SK-N-SH treated with all-trans-retinoic acid at 6 μM for 48 hours (cell line): ENCODE measurements at regions not wholly inside any gene's neighbourhood (a gene's known extent, or its start where the extent isn't known, plus 50 kb on each side); places are given as distances from the start of the nearest gene placed in this dataset.

ENCODE experiments used
- ATAC-seq: fragments of 200-7000 bp; cut with Tn5 transposase; 3 replicates; pipeline ENCODE4 v1.9.1; 2020; ENCODE audit warnings: mild to moderate bottlenecking, moderate library complexity
- ARNTL ChIP-seq: fragments of 450-650 bp; formaldehyde crosslinking; IDR thresholded peaks from 2 replicates; pipeline ENCODE4 v1.5.0; 2020; ENCODE audit warnings: low read depth, mild to moderate bottlenecking, moderate library complexity, borderline replicate concordance
- BACH2 ChIP-seq: fragments of 250-450 bp; sonication (Bioruptor Pico); IDR thresholded peaks from 2 replicates; pipeline ENCODE4 v1.9.0; 2021; ENCODE audit warnings: mild to moderate bottlenecking, borderline replicate concordance
- CREB5 ChIP-seq: fragments of 250-450 bp; sonication (Bioruptor Pico); IDR thresholded peaks from 2 replicates; pipeline ENCODE4 v1.5.1; 2020; ENCODE audit warnings: low read depth, mild to moderate bottlenecking, moderate library complexity
- CSDC2 ChIP-seq: fragments of 250-450 bp; sonication (Bioruptor Pico); IDR thresholded peaks from 2 replicates; pipeline ENCODE4 v1.5.0; 2020; ENCODE audit warnings: mild to moderate bottlenecking, moderate library complexity
- GLIS3 ChIP-seq: fragments of 250-450 bp; sonication (Bioruptor Pico); IDR thresholded peaks from 2 replicates; pipeline ENCODE4 v1.5.0; 2020; ENCODE audit warnings: mild to moderate bottlenecking, moderate library complexity
- ISL1 ChIP-seq: fragments of 250-450 bp; sonication (Bioruptor Pico); IDR thresholded peaks from 2 replicates; pipeline ENCODE4 v2.1.2; 2022; ENCODE audit warnings: mild to moderate bottlenecking, moderate library complexity
- OSR1 ChIP-seq: fragments of 250-450 bp; sonication (Bioruptor Pico); IDR thresholded peaks from 2 replicates; pipeline ENCODE4 v1.8.0; 2022; ENCODE audit warnings: moderate library complexity, mild to moderate bottlenecking, inconsistent platforms
- PATZ1 ChIP-seq: fragments of 250-450 bp; sonication (Bioruptor Pico); IDR thresholded peaks from 2 replicates; pipeline ENCODE4 v1.8.0; 2020; ENCODE audit warnings: mild to moderate bottlenecking, moderate library complexity, borderline replicate concordance
- POU6F1 ChIP-seq: fragments of 250-450 bp; sonication (Bioruptor Pico); IDR thresholded peaks from 2 replicates; pipeline ENCODE4 v1.8.0; 2021; ENCODE audit warnings: low read depth, mild to moderate bottlenecking, moderate library complexity, borderline replicate concordance
- PPARA ChIP-seq: fragments of 250-450 bp; sonication (Bioruptor Pico); IDR thresholded peaks from 2 replicates; pipeline ENCODE4 v1.5.0; 2020; ENCODE audit warnings: mild to moderate bottlenecking, borderline replicate concordance
- RARB ChIP-seq: fragments of 250-450 bp; sonication (Bioruptor Pico); IDR thresholded peaks from 2 replicates; pipeline ENCODE4 v1.8.0; 2021; ENCODE audit warnings: mild to moderate bottlenecking, moderate library complexity
- SNAI2 ChIP-seq: fragments of 250-450 bp; sonication (Bioruptor Pico); IDR thresholded peaks from 2 replicates; pipeline ENCODE4 v1.5.0; 2020; ENCODE audit warnings: mild to moderate bottlenecking, moderate library complexity
- TCF4 ChIP-seq: fragments of 250-450 bp; sonication (Bioruptor Pico); IDR thresholded peaks from 2 replicates; pipeline ENCODE4 v1.8.0; 2021; ENCODE audit warnings: mild to moderate bottlenecking, moderate library complexity, borderline replicate concordance
- TSHZ2 ChIP-seq: fragments of 250-450 bp; sonication (Bioruptor Pico); IDR thresholded peaks from 2 replicates; pipeline ENCODE4 v1.5.0; 2020; ENCODE audit warnings: mild to moderate bottlenecking, moderate library complexity
- ZC3H10 ChIP-seq: fragments of 250-450 bp; sonication (Bioruptor Pico); IDR thresholded peaks from 2 replicates; pipeline ENCODE4 v1.5.1; 2021; ENCODE audit warnings: mild to moderate bottlenecking, moderate library complexity
- ZFP3 ChIP-seq: fragments of 250-450 bp; sonication (Bioruptor Pico); IDR thresholded peaks from 2 replicates; pipeline ENCODE4 v1.5.0; 2020; ENCODE audit warnings: mild to moderate bottlenecking, moderate library complexity
- ZFP30 ChIP-seq: fragments of 450-650 bp; formaldehyde crosslinking; IDR thresholded peaks from 2 replicates; pipeline ENCODE4 v1.5.0; 2022; ENCODE audit warnings: mild to moderate bottlenecking, moderate library complexity
- ZNF565 ChIP-seq: fragments of 450-650 bp; formaldehyde crosslinking; conservative IDR thresholded peaks from 2 replicates; pipeline ENCODE4 v1.5.0; 2020; ENCODE audit warnings: low read depth, mild to moderate bottlenecking, moderate library complexity
- ZNF70 ChIP-seq: fragments of 450-650 bp; formaldehyde crosslinking; IDR thresholded peaks from 2 replicates; pipeline ENCODE4 v1.5.0; 2020; ENCODE audit warnings: mild to moderate bottlenecking, moderate library complexity
- ZNF8 ChIP-seq: fragments of 450-650 bp; formaldehyde crosslinking; IDR thresholded peaks from 2 replicates; pipeline ENCODE4 v1.5.0; 2020; ENCODE audit warnings: mild to moderate bottlenecking, moderate library complexity

- ATAC-seq = no peak
Observed at GRCh38 chr6:40125680-40126394, 191.6 kb upstream of the MOCS1 start.

GRCh38 chr6:40124924-40125323, 190.7 kb upstream of the MOCS1 start:
- no peak for ATAC-seq

More at GRCh38 chr6:40125680-40126394, 191.6 kb upstream of the MOCS1 start:
- no peak for TF ChIP-seq CREB5
- TF ChIP-seq ISL1 (CRISPR knock-in tag) = no peak
- TF ChIP-seq TCF4 (CRISPR knock-in tag) = no peak
- no peak for TF ChIP-seq OSR1 (CRISPR knock-in tag)
- no peak for TF ChIP-seq ZNF70
- TF ChIP-seq GLIS3 (CRISPR knock-in tag) = no peak
- TF ChIP-seq RARB (CRISPR knock-in tag) = no peak
- no peak for TF ChIP-seq ZNF8 (CRISPR knock-in tag)
- TF ChIP-seq PATZ1 = no peak
- no peak for TF ChIP-seq ZC3H10 (CRISPR knock-in tag)
- no peak for TF ChIP-seq ARNTL (CRISPR knock-in tag)
- no peak for TF ChIP-seq CSDC2 (CRISPR knock-in tag)
- TF ChIP-seq ZFP3 (CRISPR knock-in tag) = no peak
- TF ChIP-seq BACH2 (CRISPR knock-in tag) = no peak
- TF ChIP-seq PPARA (CRISPR knock-in tag) = no peak
- no peak for TF ChIP-seq SNAI2
- TF ChIP-seq, all 23 proteins: peak for 0

More at GRCh38 chr6:40124924-40125323, 190.7 kb upstream of the MOCS1 start:
- no peak for TF ChIP-seq ZFP30 (CRISPR knock-in tag)
- TF ChIP-seq PPARA (CRISPR knock-in tag) = no peak
- no peak for TF ChIP-seq TSHZ2 (CRISPR knock-in tag)
- no peak for TF ChIP-seq ISL1 (CRISPR knock-in tag)
- no peak for TF ChIP-seq OSR1 (CRISPR knock-in tag)
- TF ChIP-seq SNAI2 = no peak
- no peak for TF ChIP-seq ZNF565 (CRISPR knock-in tag)
- TF ChIP-seq BACH2 (CRISPR knock-in tag) = no peak
- no peak for TF ChIP-seq GLIS3 (CRISPR knock-in tag)
- TF ChIP-seq CSDC2 (CRISPR knock-in tag) = no peak
- no peak for TF ChIP-seq ZNF70
- no peak for TF ChIP-seq TCF4 (CRISPR knock-in tag)
- TF ChIP-seq POU6F1 = no peak
